ENCODE measurements at regions not wholly inside any gene's neighbourhood (a gene's known extent, or its start where the extent isn't known, plus 50 kb on each side); places are given as distances from the start of the nearest gene placed in this dataset.

GRCh38 chr3:159828542-159828943, 160.1 kb upstream of the IL12A start:
- TF ChIP-seq CTCF (IDR thresholded peaks at IDR 0.05; ENCODE audit: low read length) (peak; percentile 68), EZH2 (optimal IDR thresholded peaks at IDR 0.05; ENCODE audit: low read depth, low read length) (no peak)

Measured in MM.1S (cell line).